ENCODE measurements at regions not wholly inside any gene's neighbourhood (a gene's known extent, or its start where the extent isn't known, plus 50 kb on each side); places are given as distances from the start of the nearest gene placed in this dataset.

GRCh38 chr16:22677024-22677830 is 136.7 kb upstream of the HS3ST2 start:
- no peak overlapping the region for H3K4me3 ChIP-seq (replicated peaks; ENCODE audit: low read depth, low read length)
- TF ChIP-seq CTCF (IDR thresholded peaks at IDR 0.05; ENCODE audit: low read length, missing control alignments), result no peak
- DNase-seq (ENCODE audit: low read depth), result no peak

GRCh38 chr16:22678311-22678710 is 135.7 kb upstream of the HS3ST2 start:
- DNase-seq (ENCODE audit: low read depth), result no peak
- no peak overlapping the region for H3K4me3 ChIP-seq (replicated peaks; ENCODE audit: low read depth, low read length)
- no peak for TF ChIP-seq CTCF (IDR thresholded peaks at IDR 0.05; ENCODE audit: low read length, missing control alignments)

GRCh38 chr16:22681554-22682291 is 132.2 kb upstream of the HS3ST2 start:
- H3K4me3 ChIP-seq (replicated peaks; ENCODE audit: low read depth, low read length), result no peak overlapping the region
- no peak for DNase-seq (ENCODE audit: low read depth)
- no peak for TF ChIP-seq CTCF (IDR thresholded peaks at IDR 0.05; ENCODE audit: low read length, missing control alignments)

- DNase-seq (ENCODE audit: low read depth), result no peak
- TF ChIP-seq CTCF (IDR thresholded peaks at IDR 0.05; ENCODE audit: low read length, missing control alignments), result no peak
- no peak overlapping the region for H3K4me3 ChIP-seq (replicated peaks; ENCODE audit: low read depth, low read length)
Observed at GRCh38 chr16:22683258-22683657, 130.7 kb upstream of the HS3ST2 start.

- TF ChIP-seq CTCF (IDR thresholded peaks at IDR 0.05; ENCODE audit: low read length, missing control alignments), result no peak
- DNase-seq (ENCODE audit: low read depth), result no peak
- no peak overlapping the region for H3K4me3 ChIP-seq (replicated peaks; ENCODE audit: low read depth, low read length)
Observed at GRCh38 chr16:22683730-22684573, 130.0 kb upstream of the HS3ST2 start.

- TF ChIP-seq CTCF (IDR thresholded peaks at IDR 0.05; ENCODE audit: low read length, missing control alignments), result no peak
- no peak overlapping the region for H3K4me3 ChIP-seq (replicated peaks; ENCODE audit: low read depth, low read length)
- DNase-seq (ENCODE audit: low read depth), result no peak
Observed at GRCh38 chr16:22684574-22685458, 129.1 kb upstream of the HS3ST2 start.

All from fibroblast of pulmonary artery (primary cell).